Smooth muscle cell (in vitro differentiated cells): ENCODE measurements at regions not wholly inside any gene's neighbourhood (a gene's known extent, or its start where the extent isn't known, plus 50 kb on each side); places are given as distances from the start of the nearest gene placed in this dataset.

Experiments used
- DNase-seq: peaks from one replicate; lab custom pipeline; 2025; ENCODE audit not compliant: unreplicated experiment; lab: John Stamatoyannopoulos, UW
- H2AFZ ChIP-seq: fragments of 200-600 bp; sonication (generic); 2 replicates; pipeline ENCODE4 v1.6.0; 2016; ENCODE audit warnings: antibody characterized with exemption, low read depth, mild to moderate bottlenecking
- H3F3A ChIP-seq: fragments of 200-600 bp; sonication (generic); 2 replicates; pipeline ENCODE4 v1.6.0; 2017; ENCODE audit warnings: antibody characterized with exemption, low read depth
- H3K27ac ChIP-seq: fragments of 200-600 bp; sonication (generic); 2 replicates; pipeline ENCODE4 v1.5.1; 2016; ENCODE audit warnings: low read depth, mild to moderate bottlenecking
- H3K27me3 ChIP-seq: fragments of 200-600 bp; sonication (generic); 2 replicates; pipeline ENCODE4 v1.6.1; 2016; ENCODE audit warnings: low read depth, mild to moderate bottlenecking
- H3K36me3 ChIP-seq: fragments of 200-600 bp; sonication (generic); 2 replicates; pipeline ENCODE4 v1.5.1; 2016; ENCODE audit warnings: low read depth
- H3K4me1 ChIP-seq: fragments of 200-600 bp; sonication (generic); 2 replicates; pipeline ENCODE4 v1.5.1; 2016; ENCODE audit warnings: low read depth
- H3K4me2 ChIP-seq: fragments of 200-600 bp; sonication (generic); 2 replicates; pipeline ENCODE4 v1.6.0; 2016; ENCODE audit warnings: mild to moderate bottlenecking
- H3K4me3 ChIP-seq: fragments of 200-600 bp; sonication (generic); 2 replicates; pipeline ENCODE4 v1.5.1; 2016; ENCODE audit warnings: mild to moderate bottlenecking
- H3K79me2 ChIP-seq: fragments of 200-600 bp; sonication (generic); 2 replicates; pipeline ENCODE4 v1.6.0; 2016; ENCODE audit warnings: low read depth, mild to moderate bottlenecking
- H3K9ac ChIP-seq: fragments of 200-600 bp; sonication (generic); 2 replicates; pipeline ENCODE4 v1.6.0; 2016; ENCODE audit warnings: low read depth
- H3K9me3 ChIP-seq: fragments of 200-600 bp; sonication (generic); replicated peaks from 2 replicates; pipeline ENCODE4 v1.5.1; 2016; ENCODE audit warnings: low read depth
- H4K20me1 ChIP-seq: fragments of 200-600 bp; sonication (generic); 2 replicates; pipeline ENCODE4 v1.6.0; 2016; ENCODE audit warnings: low read depth
- CTCF ChIP-seq: fragments of 200-600 bp; sonication (generic); IDR thresholded peaks from 2 replicates; pipeline ENCODE4 v1.5.1; 2017; ENCODE audit warnings: borderline replicate concordance, mild to moderate bottlenecking, antibody characterized with exemption; ENCODE audit not compliant: insufficient read depth, poor library complexity, severe bottlenecking
- WGBS: methylation state at CpG from one replicate; pipeline ENCODE4 v1.1.7; 2016; ENCODE audit warnings: low lambda C conversion rate; 5-methylcytosine and 5-hydroxymethylcytosine counted together

- Histone ChIP-seq H3K36me3 (no peaks in the 10 kb centered on the region), H3K9ac (no peak overlapping the region), H2AFZ (no peak overlapping the region), H3K79me2 (no peaks in the 10 kb centered on the region), H3K9me3 (no peaks in the 10 kb centered on the region), H3F3A (no peaks in the 10 kb centered on the region), H3K27ac (no peak overlapping the region), H4K20me1 (no peaks in the 10 kb centered on the region), H3K27me3 (no peaks in the 10 kb centered on the region), H3K4me3 (no peak overlapping the region), H3K4me1 (no peaks in the 10 kb centered on the region), H3K4me2 (no peak overlapping the region)
- no peak for DNase-seq
- 33% methylated on average over 4 of the region's 4 CpGs for WGBS
- no peak for TF ChIP-seq CTCF
These were observed 1709.4 kb downstream of the ARAP2 start for GRCh38 chr4:34534916-34535315.

DNA sequence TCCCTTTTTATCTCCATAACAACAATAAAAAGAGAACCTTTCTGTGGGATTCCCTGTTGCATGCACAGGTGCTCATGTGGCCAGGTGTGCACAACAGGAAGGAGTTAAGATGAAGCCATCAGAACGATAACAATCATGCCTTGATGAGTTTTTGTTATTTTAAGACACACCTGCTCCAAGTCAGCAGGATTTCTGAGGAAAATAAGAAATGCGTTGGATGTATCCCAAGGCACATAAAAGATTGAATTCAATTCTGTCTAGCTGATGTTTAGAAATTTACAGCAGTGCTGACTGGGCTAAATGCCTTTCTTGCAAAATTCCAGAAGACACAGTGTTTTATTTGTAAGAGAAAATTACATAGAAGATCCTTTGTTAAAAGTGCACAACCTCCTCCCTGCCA lies 1678.2 kb downstream of the ARAP2 start:
- no peak for DNase-seq
- H4K20me1 ChIP-seq, result no peaks in the 10 kb centered on the region
- no peaks in the 10 kb centered on the region for H3K27me3 ChIP-seq
- H3K9ac ChIP-seq, result no peak overlapping the region
- H3F3A ChIP-seq, result no peaks in the 10 kb centered on the region
- H3K4me2 ChIP-seq, result no peak overlapping the region
- WGBS, result 86% methylated on average over 2 of the region's 2 CpGs
- no peaks in the 10 kb centered on the region for H3K4me1 ChIP-seq
- H3K27ac ChIP-seq, result no peak overlapping the region
- no peaks in the 10 kb centered on the region for H3K79me2 ChIP-seq
- no peak for TF ChIP-seq CTCF
- no peak overlapping the region for H2AFZ ChIP-seq
- no peak overlapping the region for H3K4me3 ChIP-seq
- H3K9me3 ChIP-seq, result no peaks in the 10 kb centered on the region
- no peaks in the 10 kb centered on the region for H3K36me3 ChIP-seq

DNA sequence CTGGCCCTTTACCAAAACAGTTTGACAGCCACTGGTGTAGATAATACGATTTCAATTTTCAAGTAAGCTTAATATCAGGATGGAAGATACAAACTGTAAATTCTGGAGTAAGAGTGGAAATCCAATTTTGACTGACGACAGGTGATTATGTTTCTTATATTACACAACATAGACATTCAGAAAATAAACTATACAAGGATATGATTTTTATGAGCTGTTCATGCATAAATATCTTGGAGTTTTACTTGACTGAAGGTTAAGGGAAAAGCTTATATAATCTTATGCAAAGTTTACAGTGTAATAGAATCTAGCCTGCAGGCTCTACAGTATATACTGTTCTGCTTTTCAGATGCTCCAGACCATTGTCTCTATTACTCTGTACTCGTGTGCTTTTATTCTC lies 1672.3 kb downstream of the ARAP2 start:
- Histone ChIP-seq H4K20me1 (no peaks in the 10 kb centered on the region), H3K79me2 (no peaks in the 10 kb centered on the region), H3K4me2 (no peak overlapping the region), H3K9ac (no peak overlapping the region), H3K36me3 (no peaks in the 10 kb centered on the region), H3K4me3 (no peak overlapping the region), H3K27me3 (no peaks in the 10 kb centered on the region), H3K4me1 (no peaks in the 10 kb centered on the region), H3K27ac (no peak overlapping the region), H3F3A (no peaks in the 10 kb centered on the region), H3K9me3 (no peaks in the 10 kb centered on the region), H2AFZ (no peak overlapping the region)
- WGBS, result 85% methylated on average over 3 of the region's 3 CpGs
- DNase-seq, result no peak
- no peak for TF ChIP-seq CTCF

GRCh38 chr4:34615315-34615714 lies 1629.0 kb downstream of the ARAP2 start:
- H3K36me3 ChIP-seq, result no peaks in the 10 kb centered on the region
- no peaks in the 10 kb centered on the region for H3F3A ChIP-seq
- H3K4me2 ChIP-seq, result no peak overlapping the region
- no peak overlapping the region for H3K4me3 ChIP-seq
- DNase-seq, result no peak
- WGBS, result 85% methylated on average over 3 of the region's 3 CpGs
- H3K79me2 ChIP-seq, result no peaks in the 10 kb centered on the region
- H4K20me1 ChIP-seq, result no peaks in the 10 kb centered on the region
- no peak overlapping the region for H3K27ac ChIP-seq
- no peak overlapping the region for H3K9ac ChIP-seq
- no peaks in the 10 kb centered on the region for H3K9me3 ChIP-seq
- H3K4me1 ChIP-seq, result no peaks in the 10 kb centered on the region
- no peaks in the 10 kb centered on the region for H3K27me3 ChIP-seq
- TF ChIP-seq CTCF, result no peak
- no peak overlapping the region for H2AFZ ChIP-seq
